T follicular helper cell (primary cell): ENCODE measurements at regions not wholly inside any gene's neighbourhood (a gene's known extent, or its start where the extent isn't known, plus 50 kb on each side); places are given as distances from the start of the nearest gene placed in this dataset.

ENCODE experiments used
- DNase-seq: peaks from one replicate; pipeline ENCODE4 v3.0.0-alpha.2; 2020; ENCODE audit warnings: low read depth

DNA sequence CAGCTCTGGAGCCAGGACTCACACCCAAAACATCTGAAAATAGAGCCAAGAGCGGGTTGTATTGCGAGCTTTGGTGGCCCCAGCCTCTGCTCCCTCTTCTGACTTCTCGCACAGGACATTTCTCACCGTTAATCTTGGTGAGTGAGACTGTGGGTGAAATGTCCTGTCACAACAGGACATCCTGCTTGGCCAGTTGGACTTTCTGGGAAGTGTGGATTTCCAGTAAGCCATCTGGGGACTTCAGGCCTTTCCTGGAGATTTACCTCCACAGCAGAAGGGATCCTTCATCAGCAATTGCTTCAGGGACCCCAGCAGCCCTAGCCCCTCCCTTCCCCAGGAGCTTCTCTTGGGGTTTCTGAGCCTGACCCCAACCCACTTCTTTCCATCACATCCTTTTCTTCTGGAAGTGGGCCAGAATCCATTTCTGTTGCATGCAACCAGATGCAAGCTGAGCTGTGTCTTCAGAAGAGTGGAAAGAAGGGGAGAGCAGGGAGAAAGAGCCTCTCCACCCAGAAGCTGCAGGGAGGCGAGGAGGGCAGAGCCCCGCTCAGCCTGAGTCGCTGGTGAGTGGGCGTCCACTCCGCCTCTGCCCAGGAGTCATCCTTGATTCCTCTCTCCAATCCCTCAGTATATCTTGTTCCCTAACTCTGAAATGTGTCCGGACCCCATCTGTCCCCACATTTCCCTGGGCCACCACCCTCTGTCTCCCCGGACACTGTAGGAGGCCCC is 50.3 kb upstream of the GADD45G start:
- DNase-seq, result no peak

- DNase-seq, result no peak
Measured at GRCh38 chr9:89553451-89554010, 51.3 kb upstream of the GADD45G start.

GRCh38 chr9:89550346-89550927 is 52.5 kb upstream of the SEMA4D start:
- no peak for DNase-seq

DNA sequence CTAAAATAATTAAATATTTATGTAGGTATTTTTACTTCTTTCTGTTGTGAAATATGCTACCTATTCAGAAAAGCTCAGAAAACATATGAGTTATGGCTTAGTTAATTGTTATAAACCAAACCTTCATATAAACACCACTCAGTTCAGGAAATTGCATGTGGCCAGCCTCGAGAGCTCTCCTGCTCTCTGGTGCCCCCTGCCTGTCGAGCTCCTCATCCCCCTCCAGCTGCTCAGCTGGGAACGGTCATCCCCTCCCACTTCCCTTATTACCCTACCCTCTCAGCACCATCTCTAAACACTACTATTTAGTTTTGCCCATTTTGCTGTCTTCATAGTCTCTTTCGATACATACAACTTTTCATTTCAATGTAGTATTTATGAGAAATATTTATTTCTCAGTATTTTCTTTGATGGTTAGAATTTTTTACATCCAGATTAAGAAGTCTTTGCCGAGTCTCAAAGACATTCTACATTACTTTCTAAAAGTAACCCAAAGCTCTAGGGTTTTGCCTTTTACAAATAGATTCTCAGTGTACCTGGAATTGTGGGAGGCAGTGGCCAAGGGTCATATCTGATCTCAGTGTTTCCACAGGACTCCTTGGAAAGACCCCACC is 51.2 kb upstream of the SEMA4D start:
- peak; percentile 78 for DNase-seq

DNA sequence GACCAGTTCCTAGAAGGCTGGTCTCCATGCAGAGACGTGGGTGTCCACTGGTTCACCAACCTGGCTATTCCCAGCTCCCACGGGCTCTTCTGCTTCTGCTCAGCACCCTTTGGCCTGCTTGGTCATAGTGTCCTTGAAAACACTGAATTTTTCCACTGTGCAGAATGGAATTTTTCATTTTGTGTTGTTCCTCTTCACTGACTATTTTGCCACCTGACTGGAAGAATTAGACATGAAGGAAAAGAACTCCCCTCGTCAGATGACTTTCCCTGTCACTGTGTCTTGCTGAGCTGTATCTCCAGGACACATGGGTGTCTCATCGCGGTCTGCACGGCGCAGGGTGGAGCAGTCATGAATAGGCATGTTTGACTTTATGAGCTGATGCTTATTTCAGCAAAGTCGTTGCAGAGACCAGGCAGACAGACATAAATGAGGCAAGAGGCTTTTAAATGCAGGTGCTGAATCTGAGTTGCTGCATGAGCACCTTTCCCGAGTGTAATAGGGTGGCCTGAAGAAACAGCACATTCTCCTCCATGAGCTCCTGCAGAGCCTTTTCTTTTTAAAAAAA is 50.2 kb upstream of the SEMA4D start:
- DNase-seq, result no peak
